Upper lobe of left lung (tissue), 4 donors: ENCODE measurements at regions not wholly inside any gene's neighbourhood (a gene's known extent, or its start where the extent isn't known, plus 50 kb on each side); places are given as distances from the start of the nearest gene placed in this dataset.

Experiments
- EP300 ChIP-seq, 4 donors: sonication (generic); formaldehyde crosslinking; IDR thresholded peaks; one replicate each; pipeline ENCODE4 v1.5.1; 2017; ENCODE audit warnings: antibody characterized with exemption in 4 of 4, control low read depth in 2 of 4
- POLR2A ChIP-seq, 4 donors: fragments of 450-650 bp; IDR thresholded peaks; one replicate each; pipeline ENCODE4 v1.5.1; 2016 to 2017; ENCODE audit warnings: antibody characterized with exemption in 4 of 4, mild to moderate bottlenecking in 2 of 4
- TF ChIP-seq, protein P1 (sequence below), 6 experiments: fragments of 450-650 bp in 4 of 6; fragments of 200-600 bp in 2 of 6; sonication (generic) in 2 of 6; IDR thresholded peaks; one replicate each; pipeline ENCODE4 v1.5.1; 2016 to 2019; ENCODE audit warnings: antibody characterized with exemption in 6 of 6

DNA sequence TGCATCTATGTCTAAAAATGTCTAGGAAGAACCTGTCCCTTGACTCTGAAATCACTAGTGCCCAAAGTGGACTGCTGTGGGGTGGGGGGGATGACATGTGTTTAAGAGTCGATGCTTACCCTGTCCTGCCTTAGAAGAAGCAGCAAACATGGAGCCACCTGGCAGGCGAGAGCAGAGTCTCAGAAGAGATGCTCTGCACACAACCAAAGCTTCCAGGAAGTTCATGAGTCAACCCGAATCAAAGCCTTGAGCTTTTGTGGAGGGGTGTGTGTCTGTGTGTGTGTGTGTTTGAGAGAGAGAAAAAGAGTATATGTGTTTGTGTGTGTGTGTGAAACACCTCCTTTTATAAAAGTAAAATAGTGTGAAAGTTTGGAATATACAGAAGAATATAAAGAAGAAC is 269.9 kb downstream of the ALDH8A1 start:
- no peak for TF ChIP-seq POLR2A (IDR thresholded peaks at IDR 0.05)
- TF ChIP-seq, protein P1, sequence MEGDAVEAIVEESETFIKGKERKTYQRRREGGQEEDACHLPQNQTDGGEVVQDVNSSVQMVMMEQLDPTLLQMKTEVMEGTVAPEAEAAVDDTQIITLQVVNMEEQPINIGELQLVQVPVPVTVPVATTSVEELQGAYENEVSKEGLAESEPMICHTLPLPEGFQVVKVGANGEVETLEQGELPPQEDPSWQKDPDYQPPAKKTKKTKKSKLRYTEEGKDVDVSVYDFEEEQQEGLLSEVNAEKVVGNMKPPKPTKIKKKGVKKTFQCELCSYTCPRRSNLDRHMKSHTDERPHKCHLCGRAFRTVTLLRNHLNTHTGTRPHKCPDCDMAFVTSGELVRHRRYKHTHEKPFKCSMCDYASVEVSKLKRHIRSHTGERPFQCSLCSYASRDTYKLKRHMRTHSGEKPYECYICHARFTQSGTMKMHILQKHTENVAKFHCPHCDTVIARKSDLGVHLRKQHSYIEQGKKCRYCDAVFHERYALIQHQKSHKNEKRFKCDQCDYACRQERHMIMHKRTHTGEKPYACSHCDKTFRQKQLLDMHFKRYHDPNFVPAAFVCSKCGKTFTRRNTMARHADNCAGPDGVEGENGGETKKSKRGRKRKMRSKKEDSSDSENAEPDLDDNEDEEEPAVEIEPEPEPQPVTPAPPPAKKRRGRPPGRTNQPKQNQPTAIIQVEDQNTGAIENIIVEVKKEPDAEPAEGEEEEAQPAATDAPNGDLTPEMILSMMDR (IDR thresholded peaks at IDR 0.05): no peak
- TF ChIP-seq EP300 (IDR thresholded peaks at IDR 0.05): no peak
